ENCODE measurements at regions not wholly inside any gene's neighbourhood (a gene's known extent, or its start where the extent isn't known, plus 50 kb on each side); places are given as distances from the start of the nearest gene placed in this dataset.

GRCh38 chr20:12512755-12513154, 496.0 kb upstream of the SPTLC3 start:
- Histone ChIP-seq H3K4me3 (ENCODE audit: low read depth, low read length) (no peak overlapping the region), H3K36me3 (ENCODE audit: control insufficient read depth, insufficient read depth, low read length) (no peaks in the 10 kb centered on the region), H3K27me3 (ENCODE audit: control insufficient read depth, insufficient read depth, low read length) (no peaks in the 10 kb centered on the region)
- no peak for DNase-seq (ENCODE audit: low read depth)
- TF ChIP-seq, protein P1, sequence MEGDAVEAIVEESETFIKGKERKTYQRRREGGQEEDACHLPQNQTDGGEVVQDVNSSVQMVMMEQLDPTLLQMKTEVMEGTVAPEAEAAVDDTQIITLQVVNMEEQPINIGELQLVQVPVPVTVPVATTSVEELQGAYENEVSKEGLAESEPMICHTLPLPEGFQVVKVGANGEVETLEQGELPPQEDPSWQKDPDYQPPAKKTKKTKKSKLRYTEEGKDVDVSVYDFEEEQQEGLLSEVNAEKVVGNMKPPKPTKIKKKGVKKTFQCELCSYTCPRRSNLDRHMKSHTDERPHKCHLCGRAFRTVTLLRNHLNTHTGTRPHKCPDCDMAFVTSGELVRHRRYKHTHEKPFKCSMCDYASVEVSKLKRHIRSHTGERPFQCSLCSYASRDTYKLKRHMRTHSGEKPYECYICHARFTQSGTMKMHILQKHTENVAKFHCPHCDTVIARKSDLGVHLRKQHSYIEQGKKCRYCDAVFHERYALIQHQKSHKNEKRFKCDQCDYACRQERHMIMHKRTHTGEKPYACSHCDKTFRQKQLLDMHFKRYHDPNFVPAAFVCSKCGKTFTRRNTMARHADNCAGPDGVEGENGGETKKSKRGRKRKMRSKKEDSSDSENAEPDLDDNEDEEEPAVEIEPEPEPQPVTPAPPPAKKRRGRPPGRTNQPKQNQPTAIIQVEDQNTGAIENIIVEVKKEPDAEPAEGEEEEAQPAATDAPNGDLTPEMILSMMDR (IDR thresholded peaks at IDR 0.05; ENCODE audit: insufficient read depth, low read length, poor library complexity, severe bottlenecking) = no peak

DNA sequence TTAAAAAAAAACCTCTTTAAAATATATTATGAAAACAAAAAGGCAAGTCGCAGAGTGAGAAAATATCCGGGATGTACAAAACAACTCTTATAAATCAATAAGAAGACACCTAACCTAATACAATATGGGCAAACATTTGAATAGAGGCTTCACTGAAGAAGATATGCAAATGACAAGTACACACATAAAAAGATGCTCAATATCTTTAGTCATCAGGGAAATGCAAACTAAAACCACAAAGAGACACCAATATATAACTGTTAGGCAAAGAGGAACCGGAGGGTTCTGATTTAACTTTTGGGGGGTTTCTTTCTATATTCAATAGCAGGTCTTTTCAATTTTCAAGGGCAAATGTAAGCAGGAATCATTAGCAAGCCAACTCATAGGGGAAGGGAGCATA, 480.7 kb upstream of the SPTLC3 start:
- H3K4me3 ChIP-seq (ENCODE audit: low read depth, low read length) = no peak overlapping the region
- no peaks in the 10 kb centered on the region for H3K27me3 ChIP-seq (ENCODE audit: control insufficient read depth, insufficient read depth, low read length)
- TF ChIP-seq, protein P1 (IDR thresholded peaks at IDR 0.05; ENCODE audit: insufficient read depth, low read length, poor library complexity, severe bottlenecking) = no peak
- DNase-seq (ENCODE audit: low read depth) = no peak
- no peaks in the 10 kb centered on the region for H3K36me3 ChIP-seq (ENCODE audit: control insufficient read depth, insufficient read depth, low read length)

- H3K36me3 ChIP-seq (ENCODE audit: control insufficient read depth, insufficient read depth, low read length) = no peaks in the 10 kb centered on the region
- no peak overlapping the region for H3K4me3 ChIP-seq (ENCODE audit: low read depth, low read length)
- DNase-seq (ENCODE audit: low read depth) = no peak
- H3K27me3 ChIP-seq (ENCODE audit: control insufficient read depth, insufficient read depth, low read length) = no peaks in the 10 kb centered on the region
- TF ChIP-seq, protein P1 (IDR thresholded peaks at IDR 0.05; ENCODE audit: insufficient read depth, low read length, poor library complexity, severe bottlenecking) = no peak
These were observed 480.2 kb upstream of the SPTLC3 start for GRCh38 chr20:12528591-12529041.

DNA sequence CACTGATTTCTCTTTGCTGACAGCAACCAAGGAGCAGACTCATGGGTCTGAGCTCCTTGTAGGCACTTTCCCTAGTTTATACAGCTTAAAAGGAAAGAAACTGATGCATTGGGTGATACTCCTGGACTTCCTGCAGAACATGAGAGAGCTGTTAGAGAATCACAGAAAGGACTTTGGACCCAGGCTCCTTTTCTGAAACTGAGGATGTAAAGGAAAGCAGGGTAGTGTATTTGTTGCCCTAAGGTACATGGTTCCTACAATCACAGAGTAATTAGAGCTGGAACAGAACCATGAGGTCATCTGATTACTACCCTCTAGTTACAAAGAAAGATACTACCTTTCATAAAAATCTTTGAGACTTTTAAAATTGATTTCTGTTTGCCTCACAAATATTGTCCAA, 477.1 kb upstream of the SPTLC3 start:
- no peaks in the 10 kb centered on the region for H3K36me3 ChIP-seq (ENCODE audit: control insufficient read depth, insufficient read depth, low read length)
- TF ChIP-seq, protein P1 (IDR thresholded peaks at IDR 0.05; ENCODE audit: insufficient read depth, low read length, poor library complexity, severe bottlenecking) = no peak
- H3K27me3 ChIP-seq (ENCODE audit: control insufficient read depth, insufficient read depth, low read length) = no peaks in the 10 kb centered on the region
- no peak for DNase-seq (ENCODE audit: low read depth)
- H3K4me3 ChIP-seq (ENCODE audit: low read depth, low read length) = no peak overlapping the region

DNA sequence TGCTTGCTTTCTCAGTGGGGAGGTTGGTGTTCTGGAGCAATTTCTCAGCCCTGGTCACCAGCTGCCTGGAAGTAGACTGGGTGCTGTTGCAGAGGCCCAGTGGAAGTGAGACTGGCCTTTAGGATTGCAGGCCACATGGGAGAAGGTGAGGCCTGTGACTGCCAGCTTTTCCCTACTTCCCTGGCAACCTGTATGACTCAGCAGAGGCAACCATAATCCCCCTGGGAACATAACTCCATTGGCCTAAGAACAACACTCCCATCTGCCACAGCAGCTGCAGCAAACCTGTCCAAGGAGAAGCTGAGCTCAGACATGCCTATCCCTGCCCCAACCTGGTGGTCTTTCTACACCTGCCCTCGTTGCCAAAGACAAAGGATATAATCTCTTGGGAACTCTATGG, 473.5 kb upstream of the SPTLC3 start:
- TF ChIP-seq, protein P1 (IDR thresholded peaks at IDR 0.05; ENCODE audit: insufficient read depth, low read length, poor library complexity, severe bottlenecking) = no peak
- no peak for DNase-seq (ENCODE audit: low read depth)
- Histone ChIP-seq H3K4me3 (ENCODE audit: low read depth, low read length) (no peak overlapping the region), H3K36me3 (ENCODE audit: control insufficient read depth, insufficient read depth, low read length) (no peaks in the 10 kb centered on the region), H3K27me3 (ENCODE audit: control insufficient read depth, insufficient read depth, low read length) (no peaks in the 10 kb centered on the region)

GRCh38 chr20:12535770-12536169, 473.0 kb upstream of the SPTLC3 start:
- Histone ChIP-seq H3K36me3 (ENCODE audit: control insufficient read depth, insufficient read depth, low read length) (no peaks in the 10 kb centered on the region), H3K27me3 (ENCODE audit: control insufficient read depth, insufficient read depth, low read length) (no peaks in the 10 kb centered on the region), H3K4me3 (ENCODE audit: low read depth, low read length) (no peak overlapping the region)
- DNase-seq (ENCODE audit: low read depth) = no peak
- TF ChIP-seq, protein P1 (IDR thresholded peaks at IDR 0.05; ENCODE audit: insufficient read depth, low read length, poor library complexity, severe bottlenecking) = no peak
